ENCODE measurements at regions not wholly inside any gene's neighbourhood (a gene's known extent, or its start where the extent isn't known, plus 50 kb on each side); places are given as distances from the start of the nearest gene placed in this dataset.

- H3K4me3 ChIP-seq (ENCODE audit: low read depth, poor library complexity, severe bottlenecking): no peak overlapping the region
- no peak for TF ChIP-seq CTCF (IDR thresholded peaks at IDR 0.05)
- TF ChIP-seq POLR2A (IDR thresholded peaks at IDR 0.05): no peak
- DNase-seq (ENCODE audit: low spot score in 2 of 2): no peak
- intact Hi-C loops (cut with DNase I; ENCODE audit: low total_unique reads): no loop called here
Observed at GRCh38 chr3:116916836-116917235, 207.3 kb downstream of the TUSC7 start.

DNA sequence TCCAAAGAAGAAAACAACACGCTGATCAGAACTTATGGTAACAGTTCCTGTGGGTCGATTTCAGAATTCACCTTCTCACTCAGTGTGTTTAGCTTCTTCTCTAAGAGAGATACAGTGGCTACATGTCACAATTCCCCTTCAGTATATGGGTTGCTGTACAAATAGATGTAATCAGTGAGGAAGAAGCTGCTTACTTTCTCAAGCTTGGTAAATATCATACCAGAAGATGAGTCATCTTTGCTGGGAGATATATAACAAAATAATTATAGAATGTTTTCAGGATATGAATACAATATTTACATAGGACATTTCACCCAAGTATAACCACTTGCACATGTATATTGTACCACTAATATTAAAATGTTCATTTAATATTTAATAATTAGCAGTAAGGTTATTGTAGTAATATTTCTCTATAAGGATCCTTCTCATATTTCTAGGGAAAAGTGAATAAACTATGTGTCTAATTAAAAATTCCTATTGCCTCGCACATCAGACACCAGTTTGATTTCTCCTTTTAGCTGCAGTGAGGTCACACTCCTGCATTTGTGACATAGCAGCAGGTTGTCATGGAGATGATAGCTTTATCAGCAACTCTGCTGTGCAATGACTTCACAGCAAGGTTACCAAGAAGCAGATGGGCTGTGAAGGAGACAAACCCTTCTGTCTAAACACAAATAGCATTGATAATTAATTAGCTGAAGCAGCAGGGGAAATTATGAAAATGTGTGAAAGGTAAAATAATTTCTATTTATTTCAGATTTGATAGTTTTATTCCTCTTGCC is 211.4 kb downstream of the TUSC7 start:
- DNase-seq (ENCODE audit: low spot score in 2 of 2): no peak
- 67 to 71% methylated on average over 3 of the region's 3 CpGs for WGBS, 2 donors
- no peak overlapping the region for H3K4me3 ChIP-seq (ENCODE audit: low read depth, poor library complexity, severe bottlenecking)
- no peak for TF ChIP-seq POLR2A (IDR thresholded peaks at IDR 0.05)
- TF ChIP-seq CTCF (IDR thresholded peaks at IDR 0.05): no peak
- intact Hi-C loops (cut with DNase I; ENCODE audit: low total_unique reads): no loop called here

- TF ChIP-seq POLR2A (IDR thresholded peaks at IDR 0.05): no peak
- TF ChIP-seq CTCF (IDR thresholded peaks at IDR 0.05): no peak
- no peak for DNase-seq (ENCODE audit: low spot score in 2 of 2)
- no peak overlapping the region for H3K4me3 ChIP-seq (ENCODE audit: low read depth, poor library complexity, severe bottlenecking)
- 80 to 85% methylated on average over 3 to 4 of the region's 4 CpGs for WGBS, 2 donors
- intact Hi-C loops (cut with DNase I; ENCODE audit: low total_unique reads): no loop called here
Observed at GRCh38 chr3:116927918-116928317, 218.3 kb downstream of the TUSC7 start.

DNA sequence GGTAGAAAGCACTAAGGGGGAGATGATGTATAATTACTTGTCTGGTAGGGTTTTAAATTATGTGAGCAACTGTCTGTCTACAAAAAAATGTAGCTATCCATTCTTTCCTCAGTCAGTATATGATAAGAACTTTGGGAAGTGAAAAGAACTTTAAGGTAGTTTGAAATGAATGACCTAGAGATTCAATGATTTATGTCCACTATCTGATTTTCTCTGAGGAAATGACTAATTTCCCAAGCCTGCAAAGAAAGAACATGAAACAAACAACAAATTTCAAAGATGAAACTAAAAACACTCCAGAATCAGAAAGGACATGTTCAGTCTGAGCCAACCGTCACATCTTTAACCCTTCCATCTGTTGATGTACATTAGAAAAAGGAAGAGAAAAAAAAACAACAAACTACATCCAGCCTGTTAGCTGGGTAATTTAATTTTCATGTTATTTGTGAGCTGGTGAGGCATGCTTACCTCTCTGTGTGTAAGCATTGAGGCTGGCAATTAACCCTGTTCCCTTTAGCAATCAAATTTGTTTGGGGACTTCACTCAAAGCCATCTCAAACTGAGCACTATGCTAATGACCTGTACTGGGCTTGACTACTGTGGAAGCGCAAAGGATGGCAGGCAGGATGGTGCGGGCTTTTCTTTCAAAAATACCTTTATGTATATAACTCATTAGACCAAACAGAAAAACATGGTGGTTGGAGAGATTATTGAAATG is 220.1 kb downstream of the TUSC7 start:
- no peak for DNase-seq (ENCODE audit: low spot score in 2 of 2)
- 67% methylated on average over 3 of the region's 3 CpGs for WGBS, 2 donors
- intact Hi-C loops (cut with DNase I; ENCODE audit: low total_unique reads): no loop called here
- no peak overlapping the region for H3K4me3 ChIP-seq (ENCODE audit: low read depth, poor library complexity, severe bottlenecking)
- no peak for TF ChIP-seq CTCF (IDR thresholded peaks at IDR 0.05)
- no peak for TF ChIP-seq POLR2A (IDR thresholded peaks at IDR 0.05)

DNA sequence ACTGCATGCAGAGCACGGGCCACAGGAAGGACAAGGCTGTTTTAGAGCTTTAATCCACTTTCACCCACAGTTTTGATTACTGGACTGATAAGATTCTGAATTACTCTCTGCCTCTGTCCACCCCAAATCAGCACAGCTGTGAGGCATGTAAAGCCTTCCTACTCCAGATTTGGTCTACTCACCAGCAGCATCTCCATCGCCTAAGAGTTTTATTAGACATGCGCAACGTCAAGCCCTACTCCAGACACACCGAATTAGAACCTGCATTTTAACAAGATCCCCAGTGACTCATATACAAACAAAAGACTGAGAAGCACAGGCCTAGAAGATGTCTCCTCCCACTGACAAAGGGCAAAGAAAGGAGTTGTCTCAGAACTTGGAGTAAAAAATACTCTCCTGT is 221.2 kb downstream of the TUSC7 start:
- DNase-seq (ENCODE audit: low spot score in 2 of 2): no peak
- H3K4me3 ChIP-seq (ENCODE audit: low read depth, poor library complexity, severe bottlenecking): no peak overlapping the region
- 70 to 80% methylated on average over 5 of the region's 5 CpGs for WGBS, 2 donors
- no peak for TF ChIP-seq POLR2A (IDR thresholded peaks at IDR 0.05)
- no peak for TF ChIP-seq CTCF (IDR thresholded peaks at IDR 0.05)
- intact Hi-C loops (cut with DNase I; ENCODE audit: low total_unique reads): no loop called here

Measured in lower leg skin (tissue), 4 donors.